Epithelial cell of proximal tubule (primary cell): ENCODE measurements at regions not wholly inside any gene's neighbourhood (a gene's known extent, or its start where the extent isn't known, plus 50 kb on each side); places are given as distances from the start of the nearest gene placed in this dataset.

ENCODE experiments used
- DNase-seq: peaks from one replicate; pipeline ENCODE4 v3.0.0-alpha.2; 2011; ENCODE audit warnings: low read depth
- H3K4me3 ChIP-seq: 2 replicates; pipeline ENCODE4 v1.5.1; 2011; ENCODE audit warnings: low read depth, mild to moderate bottlenecking, low read length
- TF ChIP-seq, protein P1 (sequence below): conservative IDR thresholded peaks from 2 replicates; pipeline ENCODE4 v1.5.1; 2012; ENCODE audit warnings: low read depth, mild to moderate bottlenecking, low read length

GRCh38 chr2:105150231-105150630 lies 91.3 kb upstream of the GPR45 start:
- TF ChIP-seq, protein P1, sequence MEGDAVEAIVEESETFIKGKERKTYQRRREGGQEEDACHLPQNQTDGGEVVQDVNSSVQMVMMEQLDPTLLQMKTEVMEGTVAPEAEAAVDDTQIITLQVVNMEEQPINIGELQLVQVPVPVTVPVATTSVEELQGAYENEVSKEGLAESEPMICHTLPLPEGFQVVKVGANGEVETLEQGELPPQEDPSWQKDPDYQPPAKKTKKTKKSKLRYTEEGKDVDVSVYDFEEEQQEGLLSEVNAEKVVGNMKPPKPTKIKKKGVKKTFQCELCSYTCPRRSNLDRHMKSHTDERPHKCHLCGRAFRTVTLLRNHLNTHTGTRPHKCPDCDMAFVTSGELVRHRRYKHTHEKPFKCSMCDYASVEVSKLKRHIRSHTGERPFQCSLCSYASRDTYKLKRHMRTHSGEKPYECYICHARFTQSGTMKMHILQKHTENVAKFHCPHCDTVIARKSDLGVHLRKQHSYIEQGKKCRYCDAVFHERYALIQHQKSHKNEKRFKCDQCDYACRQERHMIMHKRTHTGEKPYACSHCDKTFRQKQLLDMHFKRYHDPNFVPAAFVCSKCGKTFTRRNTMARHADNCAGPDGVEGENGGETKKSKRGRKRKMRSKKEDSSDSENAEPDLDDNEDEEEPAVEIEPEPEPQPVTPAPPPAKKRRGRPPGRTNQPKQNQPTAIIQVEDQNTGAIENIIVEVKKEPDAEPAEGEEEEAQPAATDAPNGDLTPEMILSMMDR: no peak
- H3K4me3 ChIP-seq: no peak overlapping the region
- no peak for DNase-seq

GRCh38 chr2:105154119-105154818 lies 87.3 kb upstream of the GPR45 start:
- DNase-seq: no peak
- TF ChIP-seq, protein P1: no peak
- no peak overlapping the region for H3K4me3 ChIP-seq

DNA sequence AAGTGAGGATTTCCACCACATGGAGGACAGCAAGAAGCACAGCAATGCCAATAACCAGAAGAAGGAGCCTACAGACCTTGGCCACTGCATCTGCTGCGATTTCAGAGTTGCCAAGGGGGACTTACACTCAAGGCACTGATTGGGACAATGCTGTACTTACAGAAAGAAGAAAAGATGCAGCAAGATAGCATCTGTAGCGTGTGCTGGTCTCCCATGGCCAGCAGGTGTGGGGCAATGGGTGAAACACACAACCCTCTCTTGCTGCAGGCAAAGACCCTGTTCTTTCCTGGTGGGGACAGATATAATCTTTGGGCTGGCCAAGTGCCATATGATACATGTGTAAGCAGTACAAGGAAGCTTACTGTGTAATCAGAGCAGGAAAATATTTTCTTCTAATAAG lies 85.4 kb upstream of the GPR45 start:
- DNase-seq: no peak
- H3K4me3 ChIP-seq: no peak overlapping the region
- TF ChIP-seq, protein P1: no peak

DNA sequence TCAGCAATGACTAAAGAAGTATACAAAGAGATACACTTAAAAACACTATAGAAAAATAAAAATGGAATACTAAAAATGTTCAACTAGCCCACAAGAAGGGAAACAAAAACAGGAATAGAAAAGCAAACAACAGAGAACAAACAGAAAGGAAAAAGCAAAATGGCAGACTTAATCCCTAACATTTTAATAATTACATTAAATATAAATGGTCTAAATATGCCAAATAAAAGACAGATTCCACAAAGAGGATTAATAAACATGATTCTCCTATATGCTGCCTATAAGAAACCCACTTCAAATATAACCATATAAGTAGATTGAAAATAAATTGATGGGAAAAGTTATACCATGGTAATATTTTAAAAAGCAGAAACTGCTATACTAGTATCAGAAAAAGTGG lies 83.5 kb upstream of the GPR45 start:
- DNase-seq: no peak
- H3K4me3 ChIP-seq: no peak overlapping the region
- TF ChIP-seq, protein P1: no peak

- H3K4me3 ChIP-seq: no peak overlapping the region
- no peak for DNase-seq
- TF ChIP-seq, protein P1: no peak
These were observed 74.9 kb upstream of the GPR45 start for GRCh38 chr2:105166688-105167087.

- TF ChIP-seq, protein P1: no peak
- H3K4me3 ChIP-seq: no peak overlapping the region
- no peak for DNase-seq
These were observed 73.0 kb upstream of the GPR45 start for GRCh38 chr2:105168543-105168942.

DNA sequence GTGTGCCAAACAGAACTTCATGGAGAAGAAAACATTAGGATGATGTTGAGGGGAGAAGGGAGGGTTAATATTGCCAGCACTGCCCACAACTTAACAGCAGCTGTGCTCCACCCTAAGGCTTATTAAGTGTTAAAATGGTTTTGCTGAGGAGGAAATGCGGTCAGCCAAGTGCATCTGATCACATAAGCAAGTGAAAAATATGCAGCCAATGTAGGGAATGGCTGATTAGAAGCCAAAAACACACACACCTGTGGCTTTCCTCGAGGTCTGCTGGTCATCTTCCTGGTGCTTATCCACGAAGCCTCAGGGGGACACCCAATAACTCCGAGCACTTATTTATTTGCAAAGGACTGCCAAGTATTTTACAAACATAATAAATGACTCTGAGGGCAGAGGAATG lies 66.3 kb upstream of the GPR45 start:
- TF ChIP-seq, protein P1: no peak
- DNase-seq: no peak
- no peak overlapping the region for H3K4me3 ChIP-seq
